Immature natural killer cell (primary cell): ENCODE measurements at regions not wholly inside any gene's neighbourhood (a gene's known extent, or its start where the extent isn't known, plus 50 kb on each side); places are given as distances from the start of the nearest gene placed in this dataset.

ENCODE experiments used
- DNase-seq, 3 donors: peaks; one replicate each; pipeline ENCODE4 v3.0.0; 2022; ENCODE audit warnings: mixed read lengths in 1 of 3
- H3K27ac Mint-ChIP-seq, 6 donors: one replicate each; pipeline ENCODE4 v1.8.0; 2020; ENCODE audit warnings: mixed read lengths in 6 of 6, mild to moderate bottlenecking in 5 of 6, inconsistent platforms in 4 of 6, moderate library complexity in 3 of 6
- H3K27me3 Mint-ChIP-seq, 3 donors: one replicate each; pipeline ENCODE4 v1.8.0; 2020 to 2021; ENCODE audit warnings: low read depth in 3 of 3, mild to moderate bottlenecking in 3 of 3, mixed read lengths in 3 of 3, moderate library complexity in 3 of 3, inconsistent platforms in 1 of 3
- H3K36me3 Mint-ChIP-seq, 3 donors: one replicate each; pipeline ENCODE4 v1.8.0; 2020; ENCODE audit warnings: mixed read lengths in 3 of 3, inconsistent platforms in 2 of 3, mild to moderate bottlenecking in 2 of 3
- H3K4me1 Mint-ChIP-seq, 2 donors: one replicate each; pipeline ENCODE4 v1.8.0; 2020; ENCODE audit warnings: inconsistent platforms in 2 of 2, mild to moderate bottlenecking in 2 of 2, mixed read lengths in 2 of 2, moderate library complexity in 1 of 2
- H3K4me3 Mint-ChIP-seq, 5 donors: one replicate each; pipeline ENCODE4 v1.8.0; 2020; ENCODE audit warnings: mild to moderate bottlenecking in 5 of 5, mixed read lengths in 5 of 5, inconsistent platforms in 3 of 5, moderate library complexity in 3 of 5
- H3K9me3 Mint-ChIP-seq, 6 donors: one replicate each; pipeline ENCODE4 v1.8.0; 2020; ENCODE audit warnings: mild to moderate bottlenecking in 6 of 6, mixed read lengths in 6 of 6, inconsistent platforms in 4 of 6, moderate library complexity in 3 of 6

DNA sequence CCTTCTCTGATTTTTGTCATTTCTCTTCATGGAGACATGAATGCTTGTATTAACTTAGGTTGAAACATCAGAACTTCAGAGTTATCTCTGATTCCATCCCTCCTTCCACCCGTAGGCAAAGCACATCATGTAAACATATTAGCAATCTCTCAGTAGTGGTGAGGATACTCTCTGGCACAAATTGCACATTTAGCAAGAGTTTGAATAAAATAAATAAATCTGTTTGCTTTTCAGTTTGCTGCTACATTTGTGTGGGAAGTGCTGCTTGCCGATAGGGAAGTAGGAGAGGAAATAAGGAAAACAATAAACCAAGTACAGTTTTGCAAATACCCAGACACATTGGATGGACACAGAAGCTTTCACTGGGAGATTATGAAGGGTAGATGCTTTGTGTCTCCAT lies 359.0 kb downstream of the BCKDHB start:
- no peak overlapping the region for H3K4me3 Mint-ChIP-seq
- peaks cover 0 to 3% (median 0%) of the 10 kb centered on the region in 6 donors for H3K9me3 Mint-ChIP-seq
- DNase-seq, result no peak
- no peak overlapping the region for H3K27ac Mint-ChIP-seq
- H3K4me1 Mint-ChIP-seq, result no peaks in the 10 kb centered on the region
- no peaks in the 10 kb centered on the region for H3K27me3 Mint-ChIP-seq
- H3K36me3 Mint-ChIP-seq, result peaks cover 0 to 7% (median 3%) of the 10 kb centered on the region in 3 donors

DNA sequence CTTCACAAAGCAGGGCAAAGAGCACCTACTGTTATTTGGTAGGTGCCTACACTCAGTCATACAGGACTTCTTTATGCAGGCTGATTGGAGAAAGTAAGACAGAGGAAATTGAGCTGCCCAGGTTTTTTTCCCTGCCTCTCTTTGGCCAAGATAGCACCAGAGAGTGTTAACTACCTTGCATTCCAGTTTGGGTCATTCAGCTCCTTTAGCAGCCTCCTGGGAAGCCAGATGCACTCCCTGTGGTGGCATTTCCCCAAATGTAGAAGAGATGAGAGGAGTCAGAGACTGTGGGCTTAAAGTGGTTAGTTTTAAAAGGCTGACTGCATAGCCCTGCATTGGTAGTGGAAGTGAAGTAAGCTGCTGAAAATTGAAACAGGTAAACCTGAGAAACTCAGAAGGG lies 358.4 kb downstream of the BCKDHB start:
- no peak overlapping the region for H3K4me3 Mint-ChIP-seq
- H3K9me3 Mint-ChIP-seq, result peaks cover 0 to 3% (median 0%) of the 10 kb centered on the region in 6 donors
- no peak overlapping the region for H3K27ac Mint-ChIP-seq
- DNase-seq, result no peak
- H3K36me3 Mint-ChIP-seq, result peaks cover 0 to 8% (median 3%) of the 10 kb centered on the region in 3 donors
- no peaks in the 10 kb centered on the region for H3K27me3 Mint-ChIP-seq
- no peaks in the 10 kb centered on the region for H3K4me1 Mint-ChIP-seq

DNA sequence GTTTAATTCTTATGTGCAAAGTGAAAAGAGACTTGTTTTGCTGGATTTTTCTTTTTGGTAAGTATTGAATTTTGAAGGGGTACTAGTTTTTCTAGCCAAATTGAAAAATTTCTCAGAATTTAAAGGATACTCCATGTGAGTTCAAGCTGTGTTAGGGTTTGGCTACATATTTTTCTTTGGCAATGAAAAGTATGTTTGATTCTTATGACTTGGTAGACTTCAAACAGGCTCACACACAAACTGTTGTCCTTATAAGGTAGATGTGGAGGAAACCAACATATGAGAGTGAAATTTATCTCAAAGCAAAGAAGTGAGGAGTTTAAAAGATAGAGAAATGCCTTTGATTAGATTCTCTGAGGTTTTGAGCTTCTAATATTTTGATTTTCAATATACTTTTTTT lies 356.7 kb downstream of the BCKDHB start:
- Mint-ChIP-seq H3K27me3 (no peaks in the 10 kb centered on the region), H3K4me3 (no peak overlapping the region), H3K36me3 (peaks cover 0 to 8% (median 3%) of the 10 kb centered on the region in 3 donors), H3K27ac (no peak overlapping the region), H3K4me1 (peaks cover 2 to 4% of the 10 kb centered on the region in 2 donors), H3K9me3 (peaks cover 0 to 3% (median 0%) of the 10 kb centered on the region in 6 donors)
- no peak for DNase-seq

DNA sequence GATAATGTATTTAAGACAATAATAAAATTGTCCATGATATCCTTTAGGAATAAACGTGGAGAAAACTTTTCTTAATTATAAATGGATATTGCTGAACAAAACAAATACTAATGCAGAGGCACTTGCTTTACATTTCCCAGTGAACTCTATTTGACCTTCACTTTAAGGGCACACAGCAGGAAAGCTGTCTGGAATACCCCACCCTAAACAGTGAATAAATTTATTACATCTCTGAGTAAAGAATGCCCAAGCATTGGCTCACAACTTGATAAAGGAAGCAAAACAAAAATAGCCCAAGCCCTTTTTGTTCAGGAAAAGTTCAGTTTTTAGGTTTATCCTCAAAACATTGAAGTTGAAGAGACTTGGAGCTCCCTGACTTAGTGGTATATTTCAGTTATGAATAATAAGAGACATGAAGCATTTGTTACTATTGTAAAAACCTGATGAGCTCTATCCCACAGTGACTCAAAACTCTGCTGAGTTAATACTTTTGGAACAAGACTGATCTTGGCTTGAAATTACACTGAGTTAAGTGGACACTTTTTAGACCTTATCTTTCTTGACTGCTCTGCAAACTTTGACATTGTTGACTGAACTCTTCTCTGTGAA lies 353.9 kb downstream of the BCKDHB start:
- no peak overlapping the region for H3K4me3 Mint-ChIP-seq
- DNase-seq, result no peak
- peaks cover 0 to 5% (median 2%) of the 10 kb centered on the region in 6 donors for H3K9me3 Mint-ChIP-seq
- peaks cover 29% of the 10 kb centered on the region in 2 donors for H3K4me1 Mint-ChIP-seq
- H3K27ac Mint-ChIP-seq, result no peak overlapping the region
- H3K36me3 Mint-ChIP-seq, result peaks cover 0 to 13% (median 3%) of the 10 kb centered on the region in 3 donors
- H3K27me3 Mint-ChIP-seq, result peaks cover 0 to 1% (median 0%) of the 10 kb centered on the region in 3 donors

DNA sequence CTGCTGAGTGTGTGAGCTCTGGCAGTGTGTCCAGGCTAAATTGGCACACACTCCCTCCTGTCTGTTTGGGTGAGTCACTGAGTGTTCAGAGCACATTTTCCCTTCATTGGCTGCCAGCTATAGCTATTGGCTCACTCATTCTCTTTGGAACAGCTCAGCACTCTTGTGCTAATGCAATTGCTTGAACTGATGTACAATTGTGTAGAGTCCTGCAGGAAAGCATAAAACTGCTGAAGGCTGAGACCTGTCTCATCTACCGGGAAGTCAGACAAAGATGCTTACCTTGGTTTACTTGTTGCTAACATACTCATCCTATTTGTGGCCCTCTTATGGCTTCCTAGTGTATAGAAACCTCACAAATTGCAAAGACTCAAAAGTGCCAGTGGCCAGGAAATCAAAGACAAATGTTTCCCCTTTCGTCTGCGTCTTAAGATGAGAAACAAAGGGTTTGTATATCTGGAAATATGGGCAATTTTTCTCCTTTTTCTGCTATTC lies 351.0 kb downstream of the BCKDHB start:
- Mint-ChIP-seq H3K4me1 (peaks cover 58% of the 10 kb centered on the region in 2 donors), H3K4me3 (peak overlapping the region in 2 of 5 donors; percentile 4 to 39), H3K36me3 (peaks cover 0 to 10% (median 3%) of the 10 kb centered on the region in 3 donors), H3K27ac (no peak overlapping the region), H3K27me3 (peaks cover 1 to 4% (median 3%) of the 10 kb centered on the region in 3 donors), H3K9me3 (peaks cover 0 to 4% (median 2%) of the 10 kb centered on the region in 6 donors)
- no peak for DNase-seq

DNA sequence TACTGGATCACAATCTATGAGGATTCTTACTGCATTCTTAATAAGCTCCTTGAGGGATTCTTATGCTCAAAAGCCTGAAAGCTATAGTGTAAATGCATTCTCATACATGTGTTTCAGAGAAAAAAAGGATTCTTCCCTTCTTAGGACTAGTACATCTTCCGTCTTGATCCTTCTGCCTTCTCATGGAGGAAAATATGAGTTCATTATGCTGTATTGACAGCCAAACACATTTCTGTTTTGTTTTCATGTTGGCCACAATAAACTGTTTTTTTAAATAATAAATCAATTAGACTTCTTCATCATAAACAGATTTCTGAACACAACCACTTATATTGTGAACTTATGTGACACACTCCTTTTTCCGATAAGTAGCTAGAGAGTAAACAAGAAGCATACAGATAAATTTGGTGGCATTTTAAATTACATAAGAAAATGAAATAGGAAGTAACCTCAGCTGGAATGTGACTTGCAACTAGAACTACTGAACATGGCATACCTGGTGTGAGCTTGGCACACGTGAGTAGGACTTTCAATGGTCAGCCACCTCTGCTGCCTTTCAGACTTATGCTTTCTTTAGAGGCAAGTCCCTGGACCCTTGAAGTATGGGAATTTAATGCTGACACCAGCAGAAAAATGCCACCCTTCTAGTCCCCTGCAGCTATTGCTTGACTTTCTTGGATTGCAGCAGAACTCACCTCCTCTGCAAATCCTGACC lies 350.4 kb downstream of the BCKDHB start:
- DNase-seq, result no peak
- peaks cover 0 to 4% (median 2%) of the 10 kb centered on the region in 6 donors for H3K9me3 Mint-ChIP-seq
- peak overlapping the region in 2 of 6 donors; percentile 11 to 81 for H3K27ac Mint-ChIP-seq
- H3K36me3 Mint-ChIP-seq, result peaks cover 0 to 10% (median 3%) of the 10 kb centered on the region in 3 donors
- peaks cover 64% of the 10 kb centered on the region in 2 donors for H3K4me1 Mint-ChIP-seq
- peak overlapping the region in 3 of 5 donors; percentile 19 to 70 (median 57) for H3K4me3 Mint-ChIP-seq
- H3K27me3 Mint-ChIP-seq, result peaks cover 1 to 4% (median 3%) of the 10 kb centered on the region in 3 donors

DNA sequence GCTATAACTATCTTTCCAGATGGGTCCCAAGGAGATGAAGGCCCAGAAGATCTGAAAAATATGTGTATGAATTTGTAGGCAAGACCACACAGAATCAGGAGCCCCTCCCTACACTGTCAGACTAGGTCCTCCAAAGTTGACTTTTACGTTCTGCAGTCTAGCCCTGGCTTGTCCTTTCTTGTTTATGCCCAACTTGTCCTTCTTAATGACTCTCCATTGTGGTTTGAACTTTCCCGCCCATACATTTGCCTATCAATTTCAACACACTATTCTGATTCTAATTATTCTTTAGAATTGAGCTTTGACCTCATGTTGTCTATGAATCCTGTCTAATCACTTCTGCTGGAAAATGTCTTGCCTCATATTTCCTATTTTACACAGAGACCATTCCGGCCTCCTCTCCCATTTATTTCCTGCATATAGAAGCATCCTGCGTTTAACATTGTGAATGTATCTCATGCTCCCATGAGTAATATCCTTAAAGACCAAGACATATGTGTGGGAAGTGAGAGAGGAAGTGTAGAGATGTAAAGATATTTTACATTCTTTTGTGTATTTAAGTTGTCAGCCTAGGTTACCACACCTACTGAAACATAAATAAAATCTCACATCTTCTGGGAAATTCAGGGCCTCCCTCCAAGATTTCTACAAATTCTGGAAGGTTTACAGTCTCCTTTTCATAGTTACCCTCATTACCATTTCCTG lies 348.3 kb downstream of the BCKDHB start:
- Mint-ChIP-seq H3K36me3 (peaks cover 0 to 6% (median 0%) of the 10 kb centered on the region in 3 donors), H3K27ac (peak overlapping the region; percentile 81 to 93 (median 90)), H3K9me3 (peaks cover 0 to 4% (median under 1%) of the 10 kb centered on the region in 6 donors), H3K4me1 (peaks cover 65 to 66% of the 10 kb centered on the region in 2 donors), H3K27me3 (peaks cover 1 to 4% (median 3%) of the 10 kb centered on the region in 3 donors), H3K4me3 (peak overlapping the region; percentile 47 to 76 (median 59))
- no peak for DNase-seq

DNA sequence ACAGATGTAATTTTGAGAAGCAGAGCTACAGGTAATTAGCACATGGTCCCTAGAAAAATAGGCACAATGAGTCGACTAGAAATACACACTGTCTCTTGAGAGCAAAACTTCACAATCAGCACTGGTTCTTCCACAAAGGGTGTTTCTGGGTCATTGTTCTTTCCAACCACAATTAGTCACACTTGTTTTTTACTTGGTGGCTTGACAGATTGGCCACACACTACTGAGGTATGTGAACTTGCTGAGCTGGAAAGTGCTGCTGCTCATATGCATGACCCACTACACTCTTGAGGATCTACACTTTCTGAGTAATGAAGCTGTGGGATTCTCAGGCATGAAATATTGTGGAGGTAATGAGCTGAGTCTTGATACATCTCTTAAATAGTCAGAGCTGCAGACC lies 347.7 kb downstream of the BCKDHB start:
- Mint-ChIP-seq H3K36me3 (peaks cover 0 to 6% (median 0%) of the 10 kb centered on the region in 3 donors), H3K27me3 (peaks cover 1 to 4% (median 3%) of the 10 kb centered on the region in 3 donors), H3K4me1 (peaks cover 65 to 66% of the 10 kb centered on the region in 2 donors), H3K9me3 (peaks cover 0 to 4% (median under 1%) of the 10 kb centered on the region in 6 donors), H3K4me3 (peak overlapping the region; percentile 47 to 76 (median 59)), H3K27ac (peak overlapping the region; percentile 81 to 93 (median 91))
- DNase-seq, result peak; percentile 65 to 84 (median 66)

DNA sequence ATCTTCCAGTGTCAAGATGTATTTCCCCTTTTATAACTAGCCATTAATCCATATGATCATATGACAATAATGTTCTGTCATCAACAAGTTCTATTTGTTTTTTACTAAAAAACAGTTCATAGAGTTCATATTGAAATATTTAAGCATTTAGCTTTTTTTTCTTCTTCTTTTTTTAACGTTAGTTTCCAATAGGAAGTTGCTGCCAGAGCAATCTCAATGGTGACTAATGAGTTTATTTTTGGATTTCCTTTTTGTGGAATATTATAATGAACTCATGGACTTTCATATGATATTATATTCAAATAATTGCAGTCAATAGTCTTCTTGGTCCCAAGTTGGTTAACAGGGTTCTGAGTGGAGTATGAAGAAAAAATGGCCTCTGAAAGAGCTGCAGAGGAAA lies 343.3 kb downstream of the BCKDHB start:
- H3K27me3 Mint-ChIP-seq, result peaks cover 0 to 5% (median 4%) of the 10 kb centered on the region in 3 donors
- DNase-seq, result no peak
- peaks cover 30 to 31% of the 10 kb centered on the region in 2 donors for H3K4me1 Mint-ChIP-seq
- H3K9me3 Mint-ChIP-seq, result peaks cover 0 to 7% (median 0%) of the 10 kb centered on the region in 6 donors
- H3K4me3 Mint-ChIP-seq, result no peak overlapping the region
- H3K27ac Mint-ChIP-seq, result no peak overlapping the region
- peaks cover 0 to 5% (median 0%) of the 10 kb centered on the region in 3 donors for H3K36me3 Mint-ChIP-seq

DNA sequence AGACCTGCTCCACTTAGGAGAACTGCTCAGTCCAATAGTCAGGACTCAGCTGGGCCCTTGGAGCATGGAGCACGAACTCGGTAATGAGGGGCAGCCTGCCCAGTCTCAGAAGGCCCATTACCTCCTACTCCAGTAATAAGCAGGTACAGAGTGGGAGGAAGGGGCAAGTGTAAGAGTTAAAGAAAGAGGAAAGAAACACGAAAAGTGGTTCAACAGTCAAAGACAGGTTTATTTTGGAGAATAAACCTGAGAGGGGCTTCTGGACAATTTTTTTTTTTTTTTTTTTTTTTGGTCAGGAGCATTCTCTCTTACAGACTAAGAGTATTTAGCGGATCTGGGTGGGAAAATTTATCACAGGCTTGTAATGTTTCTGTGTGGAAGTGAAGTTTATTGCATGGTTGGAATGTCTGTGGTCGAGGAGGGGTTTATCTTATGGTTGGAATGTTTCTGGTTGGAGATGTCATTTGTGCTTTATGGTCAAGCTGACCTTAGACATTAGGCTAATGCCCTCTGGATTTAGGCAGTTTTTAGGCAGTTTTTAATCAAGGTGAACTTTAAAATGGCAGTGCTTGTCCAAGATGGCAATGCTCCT lies 340.1 kb downstream of the BCKDHB start:
- DNase-seq, result no peak
- Mint-ChIP-seq H3K27ac (no peak overlapping the region), H3K4me1 (no peaks in the 10 kb centered on the region), H3K36me3 (peaks cover 0 to 5% (median 0%) of the 10 kb centered on the region in 3 donors), H3K27me3 (peaks cover 0 to 2% (median 0%) of the 10 kb centered on the region in 3 donors), H3K9me3 (peaks cover 0 to 7% (median 1%) of the 10 kb centered on the region in 6 donors), H3K4me3 (peak overlapping the region in 1 of 5 donors; percentile 13)

DNA sequence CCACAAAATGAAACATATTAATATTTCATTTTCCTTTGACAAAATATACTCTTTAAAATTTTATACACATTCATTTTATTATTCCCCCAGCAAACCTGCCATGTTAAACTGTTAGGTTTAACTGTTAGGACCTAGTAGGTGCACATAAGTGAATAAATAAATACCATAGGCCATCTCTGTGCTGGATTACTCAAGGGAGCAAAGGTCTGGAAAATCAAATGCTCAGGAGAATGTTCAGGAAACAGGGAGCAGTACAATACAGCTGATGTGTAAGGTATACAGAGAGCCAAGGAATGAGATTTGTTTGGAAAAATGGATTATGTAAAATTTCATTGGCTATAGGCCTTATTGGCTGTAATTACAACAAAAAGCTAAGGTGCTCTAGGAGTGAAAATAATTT lies 339.3 kb downstream of the BCKDHB start:
- Mint-ChIP-seq H3K36me3 (peaks cover 0 to 5% (median 0%) of the 10 kb centered on the region in 3 donors), H3K9me3 (peaks cover 0 to 7% (median 1%) of the 10 kb centered on the region in 6 donors), H3K27me3 (peaks cover 0 to 2% (median 0%) of the 10 kb centered on the region in 3 donors), H3K4me1 (no peaks in the 10 kb centered on the region), H3K27ac (no peak overlapping the region), H3K4me3 (no peak overlapping the region)
- DNase-seq, result no peak

DNA sequence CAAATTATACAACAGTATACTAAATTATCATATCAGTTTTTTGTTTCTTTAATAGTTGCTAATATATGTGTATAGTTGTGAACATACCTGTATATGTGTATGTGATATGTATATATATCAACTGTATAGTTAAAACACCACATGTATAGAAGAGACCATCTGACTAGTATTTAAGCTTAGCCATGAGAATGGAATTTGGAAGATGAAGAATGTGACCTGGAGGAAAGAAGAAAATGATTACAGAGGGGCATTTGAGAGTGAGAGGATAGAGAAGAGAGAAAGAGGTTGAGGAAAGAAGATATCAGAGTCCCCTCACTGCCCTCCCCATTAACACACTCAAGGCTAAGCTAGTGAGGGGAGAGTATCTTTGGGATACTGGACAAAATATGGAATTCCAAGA lies 335.9 kb downstream of the BCKDHB start:
- H3K4me1 Mint-ChIP-seq, result no peaks in the 10 kb centered on the region
- H3K27me3 Mint-ChIP-seq, result peaks cover 0 to 5% (median 2%) of the 10 kb centered on the region in 3 donors
- no peak overlapping the region for H3K27ac Mint-ChIP-seq
- no peak for DNase-seq
- H3K4me3 Mint-ChIP-seq, result no peak overlapping the region
- no peaks in the 10 kb centered on the region for H3K36me3 Mint-ChIP-seq
- H3K9me3 Mint-ChIP-seq, result peaks cover 0 to 13% (median 2%) of the 10 kb centered on the region in 6 donors

DNA sequence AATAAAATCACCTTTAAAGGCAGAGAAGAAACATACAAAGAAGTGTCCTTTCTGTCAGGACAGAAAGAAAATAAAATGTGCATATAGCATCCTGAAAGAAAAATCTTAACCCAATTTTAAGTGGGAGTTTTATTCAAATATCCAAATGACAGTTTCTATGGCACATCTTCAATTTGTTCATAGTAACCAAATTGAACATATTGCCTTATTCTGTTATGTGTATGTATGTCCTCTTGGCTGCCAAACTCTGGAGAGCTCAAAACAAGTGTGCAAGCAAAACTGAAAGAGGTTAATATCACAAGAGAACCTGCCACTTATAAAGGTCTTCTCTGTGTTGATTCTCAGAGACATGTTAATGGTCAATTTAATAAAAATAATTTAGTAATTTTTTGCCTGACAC lies 334.7 kb downstream of the BCKDHB start:
- Mint-ChIP-seq H3K4me1 (no peaks in the 10 kb centered on the region), H3K27ac (no peak overlapping the region), H3K9me3 (peaks cover 0 to 13% (median 2%) of the 10 kb centered on the region in 6 donors), H3K4me3 (no peak overlapping the region), H3K36me3 (no peaks in the 10 kb centered on the region), H3K27me3 (peaks cover 0 to 5% (median 2%) of the 10 kb centered on the region in 3 donors)
- no peak for DNase-seq
